Neural progenitor cell (in vitro differentiated cells): ENCODE measurements at regions not wholly inside any gene's neighbourhood (a gene's known extent, or its start where the extent isn't known, plus 50 kb on each side); places are given as distances from the start of the nearest gene placed in this dataset.

Experiments
- CTCF ChIP-seq: fragments of 200-600 bp; sonication (generic); IDR thresholded peaks from 2 replicates; pipeline ENCODE4 v1.5.1; 2017; ENCODE audit warnings: antibody characterized with exemption, mild to moderate bottlenecking
- EZH2 ChIP-seq: fragments of 200-600 bp; sonication (generic); IDR thresholded peaks from 2 replicates; pipeline ENCODE4 v1.6.1; 2017; ENCODE audit warnings: antibody characterized with exemption, mild to moderate bottlenecking, moderate library complexity
- EZH2phosphoT487 ChIP-seq: fragments of 200-600 bp; sonication (generic); IDR thresholded peaks from 2 replicates; pipeline ENCODE4 v1.6.1; 2017; ENCODE audit warnings: antibody characterized with exemption

GRCh38 chr3:178329936-178330335 lies 206.3 kb upstream of the KCNMB2 start:
- no peak for TF ChIP-seq CTCF
- TF ChIP-seq EZH2phosphoT487: no peak
- TF ChIP-seq EZH2: no peak
